HEK293 (cell line): ENCODE measurements at regions not wholly inside any gene's neighbourhood (a gene's known extent, or its start where the extent isn't known, plus 50 kb on each side); places are given as distances from the start of the nearest gene placed in this dataset.

Experiments used
- CTCF ChIA-PET: fragments of 350-600 bp; formaldehyde crosslinking; extraction: SDS; loops from one replicate; lab custom pipeline; 2021; ENCODE audit warnings: antibody characterized with exemption; lab: Yijun Ruan, JAX
- POLR2A ChIA-PET: fragments of 300-600 bp; formaldehyde crosslinking; extraction: SDS; loops from one replicate; lab custom pipeline; 2020; ENCODE audit warnings: antibody characterized with exemption, inconsistent platforms; lab: Yijun Ruan, JAX
- H3K27ac ChIP-seq: fragments of 200-500 bp; sonication (Bioruptor generic); 2 replicates; pipeline ENCODE4 v1.5.1; 2014; ENCODE audit warnings: low read depth, low read length, control low read depth, inconsistent platforms; ENCODE audit errors: extremely low read depth
- H3K36me3 ChIP-seq, 2 experiments: fragments of 200-500 bp in 1 of 2; sonication (Bioruptor generic) in 1 of 2; 1 replicate in 1 of 2; 2 replicates in 1 of 2; pipeline ENCODE4 v1.5.1; 2014 to 2017; ENCODE audit warnings: inconsistent platforms in 2 of 2, low read length in 2 of 2; ENCODE audit not compliant: control insufficient read depth in 2 of 2, insufficient read depth in 1 of 2
- H3K4me1 ChIP-seq: fragments of 200-500 bp; sonication (Bioruptor generic); 2 replicates; pipeline ENCODE4 v1.5.1; 2014; ENCODE audit warnings: mild to moderate bottlenecking, low read length, inconsistent platforms; ENCODE audit not compliant: control insufficient read depth, insufficient read depth
- H3K4me3 ChIP-seq: 2 replicates; pipeline ENCODE4 v1.5.1; 2011; ENCODE audit warnings: low read depth, mild to moderate bottlenecking, control low read depth, low read length, moderate library complexity
- H3K9me3 ChIP-seq: fragments of 200-500 bp; sonication (Bioruptor generic); 2 replicates; pipeline ENCODE4 v1.5.1; 2014; ENCODE audit warnings: low read depth, low read length, inconsistent platforms; ENCODE audit not compliant: control insufficient read depth, insufficient read depth
- CTCF ChIP-seq: fragments of 450-650 bp; formaldehyde crosslinking; IDR thresholded peaks from 2 replicates; pipeline ENCODE4 v1.5.1; 2016; ENCODE audit warnings: missing biosample characterization, missing genetic modification characterization
- EGR2 ChIP-seq: fragments of 450-650 bp; formaldehyde crosslinking; IDR thresholded peaks from 2 replicates; pipeline ENCODE4 v1.5.1; 2016; ENCODE audit warnings: low read depth, missing biosample characterization, missing genetic modification characterization
- ZBTB8A ChIP-seq: fragments of 450-650 bp; formaldehyde crosslinking; IDR thresholded peaks from 2 replicates; pipeline ENCODE4 v1.5.1; 2016; ENCODE audit warnings: missing biosample characterization, missing genetic modification characterization
- ZNF121 ChIP-seq: fragments of 450-650 bp; formaldehyde crosslinking; IDR thresholded peaks from 2 replicates; pipeline ENCODE4 v1.5.1; 2016; ENCODE audit warnings: missing biosample characterization, missing genetic modification characterization
- ZNF658 ChIP-seq: fragments of 450-650 bp; formaldehyde crosslinking; IDR thresholded peaks from 2 replicates; pipeline ENCODE4; 2016; ENCODE audit warnings: missing biosample characterization, missing genetic modification characterization
- ZSCAN30 ChIP-seq: fragments of 450-650 bp; IDR thresholded peaks from 2 replicates; pipeline ENCODE4 v1.5.1; 2018; ENCODE audit warnings: missing biosample characterization, mild to moderate bottlenecking, missing genetic modification characterization, moderate library complexity
- TF ChIP-seq, protein P1 (sequence below): fragments of 450-650 bp; formaldehyde crosslinking; IDR thresholded peaks from 2 replicates; pipeline ENCODE4 v1.5.1; 2016; ENCODE audit warnings: missing biosample characterization, missing genetic modification characterization
- TF ChIP-seq, protein P2 (sequence below): fragments of 450-650 bp; IDR thresholded peaks from 2 replicates; pipeline ENCODE4 v1.5.1; 2018; ENCODE audit warnings: missing biosample characterization, mild to moderate bottlenecking, missing genetic modification characterization
- TF ChIP-seq, protein P3 (sequence below): fragments of 450-650 bp; formaldehyde crosslinking; IDR thresholded peaks from 2 replicates; pipeline ENCODE4 v1.5.1; 2016; ENCODE audit warnings: missing biosample characterization, missing genetic modification characterization, borderline replicate concordance

GRCh38 chr4:26084414-26084813 is 170.4 kb downstream of the SMIM20 start:
- ChIA-PET CTCF (interaction anchor here (0.6 to 3.0 kb wide), 6 partner anchors 8 to 245 kb away, joined by 3 to 18 read pairs (median 6); no protein-coding TSS in a partner anchor), POLR2A (interaction anchor here (1.7 kb wide), 1 partner anchor 235 kb away, joined by 9 read pairs; no protein-coding TSS in a partner anchor)
- H3K4me3 ChIP-seq: no peak overlapping the region
- 0 out of 2 replicates have a peak, but pooled peaks cover 2% of the 10 kb centered on the region for H3K4me1 ChIP-seq
- no peaks in the 10 kb centered on the region for H3K36me3 ChIP-seq
- no peak for TF ChIP-seq CTCF
- TF ChIP-seq, protein P1, sequence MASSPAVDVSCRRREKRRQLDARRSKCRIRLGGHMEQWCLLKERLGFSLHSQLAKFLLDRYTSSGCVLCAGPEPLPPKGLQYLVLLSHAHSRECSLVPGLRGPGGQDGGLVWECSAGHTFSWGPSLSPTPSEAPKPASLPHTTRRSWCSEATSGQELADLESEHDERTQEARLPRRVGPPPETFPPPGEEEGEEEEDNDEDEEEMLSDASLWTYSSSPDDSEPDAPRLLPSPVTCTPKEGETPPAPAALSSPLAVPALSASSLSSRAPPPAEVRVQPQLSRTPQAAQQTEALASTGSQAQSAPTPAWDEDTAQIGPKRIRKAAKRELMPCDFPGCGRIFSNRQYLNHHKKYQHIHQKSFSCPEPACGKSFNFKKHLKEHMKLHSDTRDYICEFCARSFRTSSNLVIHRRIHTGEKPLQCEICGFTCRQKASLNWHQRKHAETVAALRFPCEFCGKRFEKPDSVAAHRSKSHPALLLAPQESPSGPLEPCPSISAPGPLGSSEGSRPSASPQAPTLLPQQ (tag by site-specific recombination): 0 out of 2 replicates have a peak, but pooled peaks have one; percentile 5
- H3K9me3 ChIP-seq: no peaks in the 10 kb centered on the region
- no peak overlapping the region for H3K27ac ChIP-seq

DNA sequence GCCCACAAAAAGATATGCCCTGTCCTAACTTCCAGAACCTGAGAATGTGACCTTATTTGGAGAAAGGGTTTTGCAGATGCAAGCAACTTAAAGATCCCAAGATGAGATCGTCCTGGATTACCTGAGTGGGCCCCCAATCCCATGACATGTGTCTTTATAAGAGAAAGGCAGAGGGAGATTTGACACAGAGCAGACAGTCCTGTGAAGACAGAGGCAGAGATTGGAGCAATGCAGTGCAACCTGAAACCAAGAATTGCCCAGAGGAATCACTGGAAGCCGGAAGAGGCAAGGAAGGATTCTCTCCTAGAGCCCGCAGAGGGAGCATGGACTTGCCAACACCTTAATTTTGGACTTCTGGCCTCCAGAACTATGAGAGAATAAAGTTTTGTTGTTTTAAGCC is 171.5 kb downstream of the SMIM20 start:
- ChIA-PET CTCF (interaction anchor here (0.7 kb wide), 1 partner anchor 118 kb away, joined by 3 read pairs; no protein-coding TSS in a partner anchor), POLR2A (no interaction called here)
- no peaks in the 10 kb centered on the region for H3K36me3 ChIP-seq
- no peaks in the 10 kb centered on the region for H3K9me3 ChIP-seq
- TF ChIP-seq ZSCAN30 (tag by site-specific recombination) (no peak), ZNF658 (tag by site-specific recombination) (no peak), EGR2 (tag by site-specific recombination) (no peak)
- TF ChIP-seq, protein P2, sequence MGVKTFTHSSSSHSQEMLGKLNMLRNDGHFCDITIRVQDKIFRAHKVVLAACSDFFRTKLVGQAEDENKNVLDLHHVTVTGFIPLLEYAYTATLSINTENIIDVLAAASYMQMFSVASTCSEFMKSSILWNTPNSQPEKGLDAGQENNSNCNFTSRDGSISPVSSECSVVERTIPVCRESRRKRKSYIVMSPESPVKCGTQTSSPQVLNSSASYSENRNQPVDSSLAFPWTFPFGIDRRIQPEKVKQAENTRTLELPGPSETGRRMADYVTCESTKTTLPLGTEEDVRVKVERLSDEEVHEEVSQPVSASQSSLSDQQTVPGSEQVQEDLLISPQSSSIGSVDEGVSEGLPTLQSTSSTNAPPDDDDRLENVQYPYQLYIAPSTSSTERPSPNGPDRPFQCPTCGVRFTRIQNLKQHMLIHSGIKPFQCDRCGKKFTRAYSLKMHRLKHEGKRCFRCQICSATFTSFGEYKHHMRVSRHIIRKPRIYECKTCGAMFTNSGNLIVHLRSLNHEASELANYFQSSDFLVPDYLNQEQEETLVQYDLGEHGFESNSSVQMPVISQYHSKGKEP (tag by site-specific recombination): no peak
- H3K4me1 ChIP-seq: 0 out of 2 replicates have a peak, but pooled peaks cover 2% of the 10 kb centered on the region
- no peak overlapping the region for H3K27ac ChIP-seq
- no peak overlapping the region for H3K4me3 ChIP-seq

DNA sequence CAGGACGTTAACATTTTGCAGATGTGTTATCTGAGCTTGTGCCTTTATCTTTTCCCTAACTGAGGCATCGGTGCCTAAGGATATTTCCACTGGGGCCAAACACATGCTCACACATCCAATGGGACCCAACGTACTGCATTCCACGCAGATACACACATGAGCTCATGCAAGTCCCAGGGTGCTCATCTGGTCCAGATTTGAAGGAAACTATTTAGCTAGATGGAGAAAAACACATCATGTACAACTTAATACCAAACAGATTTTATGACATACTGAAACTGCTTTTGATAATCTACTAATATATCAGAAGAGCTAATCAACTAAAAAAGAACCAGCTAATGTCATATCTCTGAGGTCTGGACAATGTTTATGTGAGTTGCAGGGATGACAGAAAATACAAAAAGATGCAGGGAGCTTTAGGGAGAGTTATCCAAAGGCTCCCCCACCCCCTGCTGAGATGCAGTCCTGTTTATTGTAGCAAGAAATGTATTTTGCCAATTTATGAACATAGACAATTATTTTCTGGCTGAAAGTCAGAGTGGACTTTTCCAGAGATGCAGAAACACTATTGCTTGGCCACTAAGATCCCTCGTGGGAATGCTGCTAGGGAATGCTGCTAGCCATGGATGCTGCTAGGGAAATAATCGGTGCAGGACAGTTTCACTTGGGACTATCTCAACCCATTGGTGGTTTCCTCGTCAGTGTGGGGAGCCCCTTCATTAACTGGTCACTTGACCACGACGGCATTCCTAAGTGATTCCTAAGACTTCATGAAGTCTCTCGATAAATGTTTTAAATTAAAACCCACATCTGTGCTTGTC is 172.8 kb downstream of the SMIM20 start:
- no peaks in the 10 kb centered on the region; the same call in 1 of the 2 replicates for H3K9me3 ChIP-seq
- 0 out of 2 replicates have a peak, but pooled peaks cover 2% of the 10 kb centered on the region for H3K4me1 ChIP-seq
- ChIA-PET POLR2A (no interaction called here), CTCF (interaction anchor here (0.6 kb wide), 2 partner anchors 53 to 646 kb away, joined by 3 read pairs; no protein-coding TSS in a partner anchor)
- TF ChIP-seq ZBTB8A (tag by site-specific recombination) (no peak), ZNF121 (no peak)
- TF ChIP-seq, protein P3, sequence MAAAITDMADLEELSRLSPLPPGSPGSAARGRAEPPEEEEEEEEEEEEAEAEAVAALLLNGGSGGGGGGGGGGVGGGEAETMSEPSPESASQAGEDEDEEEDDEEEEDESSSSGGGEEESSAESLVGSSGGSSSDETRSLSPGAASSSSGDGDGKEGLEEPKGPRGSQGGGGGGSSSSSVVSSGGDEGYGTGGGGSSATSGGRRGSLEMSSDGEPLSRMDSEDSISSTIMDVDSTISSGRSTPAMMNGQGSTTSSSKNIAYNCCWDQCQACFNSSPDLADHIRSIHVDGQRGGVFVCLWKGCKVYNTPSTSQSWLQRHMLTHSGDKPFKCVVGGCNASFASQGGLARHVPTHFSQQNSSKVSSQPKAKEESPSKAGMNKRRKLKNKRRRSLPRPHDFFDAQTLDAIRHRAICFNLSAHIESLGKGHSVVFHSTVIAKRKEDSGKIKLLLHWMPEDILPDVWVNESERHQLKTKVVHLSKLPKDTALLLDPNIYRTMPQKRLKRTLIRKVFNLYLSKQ (tag by site-specific recombination): no peak
- no peaks in the 10 kb centered on the region for H3K36me3 ChIP-seq
- H3K4me3 ChIP-seq: no peak overlapping the region
- no peak overlapping the region for H3K27ac ChIP-seq
